ENCODE measurements at regions not wholly inside any gene's neighbourhood (a gene's known extent, or its start where the extent isn't known, plus 50 kb on each side); places are given as distances from the start of the nearest gene placed in this dataset.
"Not testable (repeated sequence)": the region's sequence is repeated elsewhere in the genome, so short reads cannot be mapped to it uniquely, and the experiment has no call there.

DNA sequence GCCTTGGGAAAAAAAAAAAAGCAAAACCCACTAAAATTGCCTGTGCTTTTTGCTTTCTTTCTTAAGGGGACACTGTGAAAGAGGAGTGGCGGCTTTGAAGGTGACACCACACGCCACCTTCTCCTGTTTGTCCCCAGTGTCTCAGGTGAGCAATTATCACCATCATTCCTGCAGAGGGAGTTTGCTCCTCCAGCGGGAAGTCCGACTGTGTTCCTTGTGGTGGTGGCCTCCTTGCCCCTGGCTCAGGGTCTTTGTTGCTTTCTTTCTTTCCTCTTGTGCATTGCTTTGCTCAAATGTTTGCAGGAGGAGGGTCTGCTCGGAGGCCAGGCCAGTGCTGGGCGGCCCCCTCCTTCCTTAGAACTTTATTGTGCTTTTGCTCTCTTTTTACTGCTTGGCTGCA lies 164.3 kb upstream of the CXCR4 start:
- no peak overlapping the region for H3K14ac ChIP-seq (ENCODE audit: low read length in 2 of 2)
- no peak overlapping the region for H2BK12ac ChIP-seq (ENCODE audit: low read length in 2 of 2)
- no peak overlapping the region for H2AK5ac ChIP-seq (ENCODE audit: low read length, severe bottlenecking)
- H3K18ac ChIP-seq (ENCODE audit: low read depth in 1 of 2, low read length in 2 of 2) = no peak overlapping the region
- H2BK120ac ChIP-seq (ENCODE audit: low read depth, low read length) = no peak overlapping the region
- no peaks in the 10 kb centered on the region for H3K36me3 ChIP-seq (ENCODE audit: control insufficient read depth in 1 of 2, insufficient read depth in 2 of 2, low read depth in 1 of 2, low read length in 2 of 2)
- H3K4ac ChIP-seq (ENCODE audit: low read depth in 1 of 2, low read length in 2 of 2) = no peak overlapping the region
- H3K9ac ChIP-seq (ENCODE audit: low read length) = no peak overlapping the region
- H3K4me1 ChIP-seq (ENCODE audit: control insufficient read depth, insufficient read depth, low read depth, low read length) = no peaks in the 10 kb centered on the region
- H2BK5ac ChIP-seq (ENCODE audit: low read depth, low read length, poor library complexity, severe bottlenecking) = no peak overlapping the region
- H3K79me1 ChIP-seq (replicated peaks; ENCODE audit: low read length, poor library complexity, severe bottlenecking) = no peaks in the 10 kb centered on the region
- H3K27ac ChIP-seq (ENCODE audit: low read length, poor library complexity, severe bottlenecking) = no peak overlapping the region
- 59% methylated on average over 6 of the region's 6 CpGs for WGBS
- H3K27me3 ChIP-seq (ENCODE audit: control insufficient read depth in 1 of 2, insufficient read depth in 1 of 2, low read length in 2 of 2) = peaks cover 0 to 6% of the 10 kb centered on the region in 2 experiments
- H4K8ac ChIP-seq (ENCODE audit: low read length) = no peak overlapping the region
- no peak overlapping the region for H2AFZ ChIP-seq (ENCODE audit: low read depth, low read length)
- H3K23ac ChIP-seq (ENCODE audit: low read length in 2 of 2) = no peak overlapping the region
- H3K4me2 ChIP-seq (ENCODE audit: low read length, poor library complexity, severe bottlenecking) = no peak overlapping the region
- no peak overlapping the region for H3K4me3 ChIP-seq (ENCODE audit: insufficient read depth in 1 of 2, low read depth in 1 of 2, low read length in 2 of 2)
- no peak for DNase-seq
- no peak overlapping the region for H4K91ac ChIP-seq (ENCODE audit: low read length)
- no peak overlapping the region for H2BK15ac ChIP-seq (ENCODE audit: low read depth, poor library complexity, severe bottlenecking)
- no peaks in the 10 kb centered on the region for H3K9me3 ChIP-seq (ENCODE audit: control insufficient read depth, low read length)

DNA sequence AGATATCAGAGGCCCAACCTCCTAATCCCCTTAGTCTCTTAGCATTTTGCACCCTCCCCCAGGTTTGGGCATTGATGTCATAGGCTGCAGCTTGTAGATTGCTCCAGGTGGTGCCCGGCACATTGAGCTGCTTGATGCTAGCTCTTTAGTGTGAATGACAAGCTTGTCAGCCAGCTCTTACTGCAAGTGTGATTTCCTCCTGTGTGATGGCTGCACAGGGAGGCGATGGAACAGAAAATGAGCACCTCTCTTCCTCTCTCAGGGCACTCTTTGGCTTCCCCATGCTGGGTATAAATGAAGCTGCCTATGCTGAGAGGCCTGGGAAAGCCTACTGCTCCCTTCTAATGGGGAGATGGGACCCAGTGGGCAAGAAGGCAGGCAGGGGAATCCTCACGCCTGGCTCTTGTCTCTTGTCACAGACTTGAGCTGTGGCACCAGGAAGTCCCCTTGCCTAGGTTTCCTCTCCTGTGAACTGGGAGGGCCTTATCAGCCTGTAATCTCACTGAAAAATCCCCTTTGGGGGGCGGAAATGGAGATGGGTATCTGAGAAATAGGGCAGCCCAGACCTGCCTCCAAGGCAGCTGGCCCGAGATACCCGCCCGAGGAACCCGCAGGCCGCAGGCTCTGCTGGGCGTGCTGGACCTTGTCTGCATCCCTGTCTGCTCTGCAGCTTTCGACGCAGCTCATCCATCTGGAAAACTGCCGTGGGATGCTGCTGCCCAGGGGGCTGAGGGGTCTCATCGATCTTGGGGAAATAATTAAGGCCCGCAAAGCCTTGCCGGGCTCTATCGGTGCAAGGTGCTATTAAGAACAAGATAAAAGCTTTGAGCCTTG lies 163.5 kb upstream of the CXCR4 start:
- Histone ChIP-seq H2AK5ac (ENCODE audit: low read length, severe bottlenecking) (no peak overlapping the region), H3K4me2 (ENCODE audit: low read length, poor library complexity, severe bottlenecking) (no peak overlapping the region), H2BK5ac (ENCODE audit: low read depth, low read length, poor library complexity, severe bottlenecking) (no peak overlapping the region), H2AFZ (ENCODE audit: low read depth, low read length) (no peak overlapping the region), H3K79me1 (replicated peaks; ENCODE audit: low read length, poor library complexity, severe bottlenecking) (no peaks in the 10 kb centered on the region), H2BK120ac (ENCODE audit: low read depth, low read length) (no peak overlapping the region), H3K27me3 (ENCODE audit: control insufficient read depth in 1 of 2, insufficient read depth in 1 of 2, low read length in 2 of 2) (peaks cover 0 to 5% of the 10 kb centered on the region in 2 experiments), H3K27ac (ENCODE audit: low read length, poor library complexity, severe bottlenecking) (no peak overlapping the region), H2BK15ac (ENCODE audit: low read depth, poor library complexity, severe bottlenecking) (no peak overlapping the region), H3K18ac (ENCODE audit: low read depth in 1 of 2, low read length in 2 of 2) (no peak overlapping the region), H3K9me3 (ENCODE audit: control insufficient read depth, low read length) (no peaks in the 10 kb centered on the region), H3K9ac (ENCODE audit: low read length) (no peak overlapping the region), H2BK12ac (ENCODE audit: low read length in 2 of 2) (no peak overlapping the region), H3K23ac (ENCODE audit: low read length in 2 of 2) (no peak overlapping the region), H4K8ac (ENCODE audit: low read length) (no peak overlapping the region), H4K91ac (ENCODE audit: low read length) (no peak overlapping the region), H3K4ac (ENCODE audit: low read depth in 1 of 2, low read length in 2 of 2) (no peak overlapping the region), H3K4me3 (ENCODE audit: insufficient read depth in 1 of 2, low read depth in 1 of 2, low read length in 2 of 2) (no peak overlapping the region), H3K36me3 (ENCODE audit: control insufficient read depth in 1 of 2, insufficient read depth in 2 of 2, low read depth in 1 of 2, low read length in 2 of 2) (no peaks in the 10 kb centered on the region), H3K4me1 (ENCODE audit: control insufficient read depth, insufficient read depth, low read depth, low read length) (no peaks in the 10 kb centered on the region), H3K14ac (ENCODE audit: low read length in 2 of 2) (no peak overlapping the region)
- DNase-seq = no peak
- WGBS = 67% methylated on average over 17 of the region's 17 CpGs

DNA sequence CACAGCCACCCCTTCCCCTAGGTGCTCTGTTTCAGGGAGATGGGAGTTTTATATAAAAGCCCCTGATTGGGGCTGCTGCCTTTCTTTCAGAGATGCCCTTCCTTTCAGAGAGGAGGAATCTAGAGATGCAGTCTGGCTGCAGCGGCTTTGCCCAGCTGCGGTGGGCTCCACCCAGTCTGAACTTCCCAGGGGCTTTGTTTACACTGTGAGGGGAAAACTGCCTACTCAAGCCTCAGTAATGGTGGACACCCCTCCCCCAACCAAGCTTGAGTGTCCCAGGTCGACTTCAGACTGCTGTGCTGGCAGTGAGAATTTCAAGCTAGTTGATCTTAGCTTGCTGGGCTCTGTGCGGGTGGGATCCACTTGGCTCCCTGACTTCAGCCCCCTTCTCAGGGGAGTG lies 148.4 kb upstream of the CXCR4 start:
- H3K79me1 ChIP-seq (replicated peaks; ENCODE audit: low read length, poor library complexity, severe bottlenecking); H3K36me3 ChIP-seq (ENCODE audit: control insufficient read depth in 1 of 2, insufficient read depth in 2 of 2, low read depth in 1 of 2, low read length in 2 of 2); H2AK5ac ChIP-seq (ENCODE audit: low read length, severe bottlenecking); H3K9me3 ChIP-seq (ENCODE audit: control insufficient read depth, low read length); H3K4me2 ChIP-seq (ENCODE audit: low read length, poor library complexity, severe bottlenecking); H3K4ac ChIP-seq (ENCODE audit: low read depth in 1 of 2, low read length in 2 of 2); H3K9ac ChIP-seq (ENCODE audit: low read length); H4K8ac ChIP-seq (ENCODE audit: low read length); DNase-seq; H3K14ac ChIP-seq (ENCODE audit: low read length in 2 of 2); H4K91ac ChIP-seq (ENCODE audit: low read length); H3K23ac ChIP-seq (ENCODE audit: low read length in 2 of 2); H3K4me1 ChIP-seq (ENCODE audit: control insufficient read depth, insufficient read depth, low read depth, low read length); H2BK5ac ChIP-seq (ENCODE audit: low read depth, low read length, poor library complexity, severe bottlenecking); H2BK15ac ChIP-seq (ENCODE audit: low read depth, poor library complexity, severe bottlenecking); H3K4me3 ChIP-seq (ENCODE audit: insufficient read depth in 1 of 2, low read depth in 1 of 2, low read length in 2 of 2); H2AFZ ChIP-seq (ENCODE audit: low read depth, low read length); H3K27ac ChIP-seq (ENCODE audit: low read length, poor library complexity, severe bottlenecking); H2BK120ac ChIP-seq (ENCODE audit: low read depth, low read length); H3K18ac ChIP-seq (ENCODE audit: low read depth in 1 of 2, low read length in 2 of 2); H2BK12ac ChIP-seq (ENCODE audit: low read length in 2 of 2); H3K27me3 ChIP-seq (ENCODE audit: control insufficient read depth in 1 of 2, insufficient read depth in 1 of 2, low read length in 2 of 2): not testable (repeated sequence)
- 32% methylated on average over 4 of the region's 4 CpGs for WGBS

DNA sequence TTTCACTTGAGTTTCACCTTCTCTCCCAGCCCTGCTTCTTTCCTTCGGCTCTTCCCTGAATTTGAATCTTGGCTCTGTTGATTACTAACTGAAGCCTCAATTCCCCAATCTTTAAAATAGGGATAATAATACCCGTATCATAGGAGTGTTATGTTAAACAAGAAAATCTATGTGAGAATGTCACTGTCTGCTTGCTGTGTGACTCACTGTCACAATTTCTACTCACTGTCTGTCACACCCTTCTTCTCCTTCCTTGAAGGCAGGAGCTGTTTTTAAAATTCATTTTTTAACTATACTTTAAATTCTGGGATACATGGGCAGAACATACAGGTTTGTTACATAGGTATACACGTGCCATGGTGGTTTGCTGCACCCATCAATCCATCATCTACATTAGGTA lies 141.6 kb upstream of the CXCR4 start:
- H2BK15ac ChIP-seq (ENCODE audit: low read depth, poor library complexity, severe bottlenecking) = no peak overlapping the region
- no peak overlapping the region for H4K91ac ChIP-seq (ENCODE audit: low read length)
- no peak overlapping the region for H4K8ac ChIP-seq (ENCODE audit: low read length)
- H3K4me3 ChIP-seq (ENCODE audit: insufficient read depth in 1 of 2, low read depth in 1 of 2, low read length in 2 of 2) = no peak overlapping the region
- no peak for DNase-seq
- no peak overlapping the region for H2AK5ac ChIP-seq (ENCODE audit: low read length, severe bottlenecking)
- no peak overlapping the region for H3K4ac ChIP-seq (ENCODE audit: low read depth in 1 of 2, low read length in 2 of 2)
- no peak overlapping the region for H2BK5ac ChIP-seq (ENCODE audit: low read depth, low read length, poor library complexity, severe bottlenecking)
- no peak overlapping the region for H3K14ac ChIP-seq (ENCODE audit: low read length in 2 of 2)
- H3K27me3 ChIP-seq (ENCODE audit: control insufficient read depth in 1 of 2, insufficient read depth in 1 of 2, low read length in 2 of 2) = peaks cover 4 to 18% of the 10 kb centered on the region in 2 experiments
- H3K4me1 ChIP-seq (ENCODE audit: control insufficient read depth, insufficient read depth, low read depth, low read length) = no peaks in the 10 kb centered on the region
- H3K79me1 ChIP-seq (replicated peaks; ENCODE audit: low read length, poor library complexity, severe bottlenecking) = no peaks in the 10 kb centered on the region
- no peaks in the 10 kb centered on the region for H3K36me3 ChIP-seq (ENCODE audit: control insufficient read depth in 1 of 2, insufficient read depth in 2 of 2, low read depth in 1 of 2, low read length in 2 of 2)
- H3K27ac ChIP-seq (ENCODE audit: low read length, poor library complexity, severe bottlenecking) = no peak overlapping the region
- no peak overlapping the region for H2BK12ac ChIP-seq (ENCODE audit: low read length in 2 of 2)
- 77% methylated on average over 1 of the region's 3 CpGs for WGBS
- H3K9ac ChIP-seq (ENCODE audit: low read length) = no peak overlapping the region
- H3K18ac ChIP-seq (ENCODE audit: low read depth in 1 of 2, low read length in 2 of 2) = no peak overlapping the region
- no peak overlapping the region for H3K23ac ChIP-seq (ENCODE audit: low read length in 2 of 2)
- no peak overlapping the region for H2AFZ ChIP-seq (ENCODE audit: low read depth, low read length)
- H2BK120ac ChIP-seq (ENCODE audit: low read depth, low read length) = no peak overlapping the region
- no peak overlapping the region for H3K4me2 ChIP-seq (ENCODE audit: low read length, poor library complexity, severe bottlenecking)
- no peaks in the 10 kb centered on the region for H3K9me3 ChIP-seq (ENCODE audit: control insufficient read depth, low read length)
